ENCODE measurements at regions not wholly inside any gene's neighbourhood (a gene's known extent, or its start where the extent isn't known, plus 50 kb on each side); places are given as distances from the start of the nearest gene placed in this dataset.

GRCh38 chr3:88225326-88226008 lies 75.7 kb downstream of the C3orf38 start:
- TF ChIP-seq CTCF (IDR thresholded peaks at IDR 0.05; ENCODE audit: insufficient read depth, missing control alignments), result no peak
- FAIRE-seq, result no peak
- no peak for DNase-seq (ENCODE audit: insufficient read length, low spot score)

GRCh38 chr3:88226910-88227309 lies 77.2 kb downstream of the C3orf38 start:
- DNase-seq (ENCODE audit: insufficient read length, low spot score) (no peak), FAIRE-seq (no peak)
- no peak for TF ChIP-seq CTCF (IDR thresholded peaks at IDR 0.05; ENCODE audit: insufficient read depth, missing control alignments)

GRCh38 chr3:88230638-88231037 lies 80.9 kb downstream of the C3orf38 start:
- TF ChIP-seq CTCF (IDR thresholded peaks at IDR 0.05; ENCODE audit: insufficient read depth, missing control alignments), result no peak
- no peak for FAIRE-seq
- DNase-seq (ENCODE audit: insufficient read length, low spot score), result no peak

GRCh38 chr3:88231207-88231606 lies 81.4 kb downstream of the C3orf38 start:
- DNase-seq (ENCODE audit: insufficient read length, low spot score) (no peak), FAIRE-seq (no peak)
- no peak for TF ChIP-seq CTCF (IDR thresholded peaks at IDR 0.05; ENCODE audit: insufficient read depth, missing control alignments)

DNA sequence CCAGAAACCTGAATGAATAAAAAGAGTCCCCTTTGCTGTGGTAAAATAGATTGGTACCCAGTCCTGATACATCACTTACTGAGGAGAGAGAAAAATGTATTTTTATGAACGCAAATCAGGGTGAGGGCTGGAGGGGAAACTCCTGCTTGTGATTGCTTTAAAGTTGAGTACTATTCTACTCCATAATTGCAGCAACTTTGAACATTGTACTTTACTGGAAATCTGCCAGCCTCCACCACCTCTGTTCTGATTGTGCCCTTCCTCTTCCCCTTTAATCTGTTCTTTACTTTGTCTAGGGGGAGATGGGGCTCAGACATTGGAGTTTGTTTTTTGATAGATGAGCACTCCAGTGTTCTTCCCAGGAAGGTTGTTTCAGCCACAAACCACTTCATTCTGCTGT lies 81.9 kb downstream of the C3orf38 start:
- FAIRE-seq, result no peak

GRCh38 chr3:88235102-88235501 lies 85.3 kb downstream of the C3orf38 start:
- FAIRE-seq (no peak), DNase-seq (ENCODE audit: insufficient read length, low spot score) (no peak)

More for the DNA sequence above, 81.9 kb downstream of the C3orf38 start:
- no peak for DNase-seq (ENCODE audit: insufficient read length, low spot score)
- TF ChIP-seq CTCF (IDR thresholded peaks at IDR 0.05; ENCODE audit: insufficient read depth, missing control alignments), result no peak

More at GRCh38 chr3:88235102-88235501, 85.3 kb downstream of the C3orf38 start:
- no peak for TF ChIP-seq CTCF (IDR thresholded peaks at IDR 0.05; ENCODE audit: insufficient read depth, missing control alignments)

Measured in D721Med (cell line).